Right lobe of liver (tissue), 4 donors: ENCODE measurements at regions not wholly inside any gene's neighbourhood (a gene's known extent, or its start where the extent isn't known, plus 50 kb on each side); places are given as distances from the start of the nearest gene placed in this dataset.

Experiments
- CTCF ChIP-seq, 4 donors: fragments of 200-600 bp in 3 of 4; fragments of 450-650 bp in 1 of 4; IDR thresholded peaks; one replicate each; pipeline versions ENCODE4 v1.5.1 to v1.8.0; 2016 to 2022; ENCODE audit warnings: antibody characterized with exemption in 4 of 4, mild to moderate bottlenecking in 2 of 4
- POLR2A ChIP-seq: fragments of 450-650 bp; IDR thresholded peaks from one replicate; pipeline ENCODE4 v1.6.1; 2017; ENCODE audit warnings: antibody characterized with exemption, mild to moderate bottlenecking
- donor health status: DM: no; HTN: no; CAD: no.
- donor health status: DM: no; HTN: no; CAD: no.
- donor health status: DM: no; HTN: yes; CAD: no.

DNA sequence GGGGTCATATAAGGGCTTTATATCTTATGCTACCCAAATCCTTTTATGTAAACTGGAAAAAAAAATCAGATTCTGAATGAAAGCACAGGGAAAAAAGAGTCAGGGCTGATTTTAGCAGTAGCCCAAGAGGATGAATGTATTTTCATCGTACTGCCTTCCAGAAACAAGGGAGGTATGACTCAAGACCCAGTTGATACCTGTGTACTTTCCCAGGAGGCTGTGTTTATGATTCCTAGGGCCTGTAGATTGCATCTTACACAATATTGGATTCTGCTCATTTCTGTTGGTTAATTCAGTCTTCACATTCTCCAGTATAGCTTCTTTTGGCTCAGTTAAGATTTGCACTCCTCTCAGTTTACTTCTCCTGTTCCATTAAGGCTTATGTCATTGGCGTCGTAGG, 127.9 kb upstream of the LIMCH1 start:
- no peak for TF ChIP-seq CTCF (IDR thresholded peaks at IDR 0.05)
- TF ChIP-seq POLR2A, result no peak
